ENCODE measurements at regions not wholly inside any gene's neighbourhood (a gene's known extent, or its start where the extent isn't known, plus 50 kb on each side); places are given as distances from the start of the nearest gene placed in this dataset.

DNA sequence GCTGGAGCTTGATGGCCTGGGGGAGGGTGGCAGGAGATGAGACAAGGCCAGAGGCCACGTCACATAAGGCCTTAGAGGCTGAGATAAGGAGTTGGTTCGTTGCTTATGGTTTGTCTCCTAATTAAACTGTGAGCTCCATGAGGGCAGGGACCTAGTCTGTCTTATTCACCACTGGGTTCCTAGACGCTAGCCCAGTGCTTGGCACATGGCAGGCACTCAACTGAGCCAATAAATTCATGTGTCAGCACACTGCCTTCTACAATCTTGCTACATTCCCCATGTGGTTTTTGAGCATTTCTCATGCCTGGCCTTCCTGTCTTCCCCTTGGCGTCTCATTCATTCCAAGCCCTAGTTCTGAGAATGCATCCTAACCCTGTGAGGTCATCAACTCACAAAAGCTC is 92.5 kb upstream of the MED13L start:
- H3T11ph ChIP-seq (ENCODE audit: low read length), result no peak overlapping the region
- H3K79me2 ChIP-seq (ENCODE audit: insufficient read depth, low read length), result no peaks in the 10 kb centered on the region
- no peak overlapping the region for H3K14ac ChIP-seq (ENCODE audit: insufficient read depth, low read length)
- no peak for DNase-seq
- no peak overlapping the region for H3K9ac ChIP-seq (ENCODE audit: extremely low read depth, insufficient read length, low read length)
- H3K4ac ChIP-seq (ENCODE audit: low read depth, low read length), result no peak overlapping the region
- no peaks in the 10 kb centered on the region for H3K23me2 ChIP-seq (ENCODE audit: insufficient read length, low read depth, low read length, poor library complexity, severe bottlenecking)
- no peak overlapping the region for H3K56ac ChIP-seq (ENCODE audit: insufficient read length, low read depth, low read length)
- H3K23ac ChIP-seq (ENCODE audit: insufficient read length, low read depth, low read length), result no peak overlapping the region
- no peak overlapping the region for H2AK5ac ChIP-seq (ENCODE audit: insufficient read length, low read length)
- no peaks in the 10 kb centered on the region for H4K20me1 ChIP-seq (ENCODE audit: control insufficient read depth, insufficient read depth, insufficient read length)
- H4K8ac ChIP-seq (replicated peaks; ENCODE audit: insufficient read length, low read depth, low read length), result no peak overlapping the region
- no CpG with 5 or more reads among the region's 4 CpGs for WGBS (ENCODE audit: extremely low coverage, insufficient read length, low lambda C conversion rate)
- H3K27ac ChIP-seq (ENCODE audit: insufficient read length, low read depth, low read length), result no peak overlapping the region
- H2BK15ac ChIP-seq (ENCODE audit: low read depth, low read length), result no peak overlapping the region
- H3K36me3 Mint-ChIP-seq (ENCODE audit: insufficient read depth in 1 of 3, low read depth in 3 of 3), result no peaks in the 10 kb centered on the region
- H3K4me1 Mint-ChIP-seq, result peaks cover 12 to 27% of the 10 kb centered on the region in 2 experiments; a peak in 3 of 4 replicates
- H3K79me1 ChIP-seq (ENCODE audit: insufficient read depth, low read depth, low read length, poor library complexity, severe bottlenecking), result no peaks in the 10 kb centered on the region
- H3K4me3 Mint-ChIP-seq, result no peak overlapping the region
- no peak overlapping the region for H3K27ac Mint-ChIP-seq
- no peak overlapping the region for H2BK20ac ChIP-seq (ENCODE audit: low read depth, low read length, poor library complexity, severe bottlenecking)
- H3K9me3 ChIP-seq (ENCODE audit: control insufficient read depth, low read depth, low read length), result no peaks in the 10 kb centered on the region
- H4K91ac ChIP-seq (ENCODE audit: insufficient read length, low read depth, low read length), result no peak overlapping the region
- peaks cover 5% of the 10 kb centered on the region for H3K27me3 Mint-ChIP-seq (ENCODE audit: low read depth)
- H3K4me1 ChIP-seq (ENCODE audit: insufficient read depth, low read length), result no peaks in the 10 kb centered on the region
- H2BK12ac ChIP-seq (ENCODE audit: insufficient read length, low read depth, low read length), result no peak overlapping the region
- TF ChIP-seq, protein P1, sequence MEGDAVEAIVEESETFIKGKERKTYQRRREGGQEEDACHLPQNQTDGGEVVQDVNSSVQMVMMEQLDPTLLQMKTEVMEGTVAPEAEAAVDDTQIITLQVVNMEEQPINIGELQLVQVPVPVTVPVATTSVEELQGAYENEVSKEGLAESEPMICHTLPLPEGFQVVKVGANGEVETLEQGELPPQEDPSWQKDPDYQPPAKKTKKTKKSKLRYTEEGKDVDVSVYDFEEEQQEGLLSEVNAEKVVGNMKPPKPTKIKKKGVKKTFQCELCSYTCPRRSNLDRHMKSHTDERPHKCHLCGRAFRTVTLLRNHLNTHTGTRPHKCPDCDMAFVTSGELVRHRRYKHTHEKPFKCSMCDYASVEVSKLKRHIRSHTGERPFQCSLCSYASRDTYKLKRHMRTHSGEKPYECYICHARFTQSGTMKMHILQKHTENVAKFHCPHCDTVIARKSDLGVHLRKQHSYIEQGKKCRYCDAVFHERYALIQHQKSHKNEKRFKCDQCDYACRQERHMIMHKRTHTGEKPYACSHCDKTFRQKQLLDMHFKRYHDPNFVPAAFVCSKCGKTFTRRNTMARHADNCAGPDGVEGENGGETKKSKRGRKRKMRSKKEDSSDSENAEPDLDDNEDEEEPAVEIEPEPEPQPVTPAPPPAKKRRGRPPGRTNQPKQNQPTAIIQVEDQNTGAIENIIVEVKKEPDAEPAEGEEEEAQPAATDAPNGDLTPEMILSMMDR (conservative IDR thresholded peaks at IDR 0.05), result no peak
- no peak overlapping the region for H2AFZ ChIP-seq (ENCODE audit: low read length)
- H3K18ac ChIP-seq (ENCODE audit: insufficient read length, low read depth, low read length), result no peak overlapping the region
- no peaks in the 10 kb centered on the region for H3K27me3 ChIP-seq (ENCODE audit: insufficient read depth, low read length)
- H2BK5ac ChIP-seq (ENCODE audit: insufficient read length, low read length), result no peak overlapping the region
- H3K9me3 Mint-ChIP-seq, result peaks cover 3 to 4% of the 10 kb centered on the region in 2 experiments; a peak in 3 of 5 replicates
- no peak overlapping the region for H2BK120ac ChIP-seq (ENCODE audit: low read depth, low read length, poor library complexity, severe bottlenecking)
- H3K4me2 ChIP-seq (ENCODE audit: insufficient read depth, insufficient read length, low read length), result no peak overlapping the region
- H4K5ac ChIP-seq (ENCODE audit: insufficient read length, low read depth, low read length), result no peak overlapping the region
